K562 (cell line): ENCODE measurements at regions not wholly inside any gene's neighbourhood (a gene's known extent, or its start where the extent isn't known, plus 50 kb on each side); places are given as distances from the start of the nearest gene placed in this dataset.

ENCODE experiments used
- ATAC-seq: fragments of 200-7000 bp; cut with Tn5 transposase; 3 replicates; pipeline ENCODE4 v1.9.1; 2020; ENCODE audit warnings: moderate library complexity
- BruUV-seq: library from RNA; stranded (reverse); fragments of 400-500 nt; replicated peaks from 2 replicates; lab custom pipeline; 2021; lab: Mats Ljungman, UMichigan
- CTCF ChIA-PET: fragments of 300-600 bp; formaldehyde crosslinking; extraction: SDS; loops from one replicate; lab custom pipeline; 2021; ENCODE audit warnings: low intra/inter-chr PET ratio; lab: Yijun Ruan, JAX
- POLR2A ChIA-PET: fragments of 300-600, 350-650 bp; sonication (Branson Sonifier 250); formaldehyde crosslinking; extraction: SDS; loops from one replicate; lab custom pipeline; 2021; ENCODE audit warnings: antibody characterized with exemption, inconsistent platforms; lab: Yijun Ruan, JAX
- DNase-seq, 4 experiments: peaks; one replicate each; pipeline versions ENCODE4 v3.0.0 to v3.0.0-alpha.2; 2011 to 2018; ENCODE audit warnings: low spot score in 3 of 4, mixed read lengths in 3 of 4; ENCODE audit errors: extremely low read depth in 1 of 4
- FAIRE-seq: peaks from 2 replicates; lab custom pipeline; 2011; peaks lifted over from hg19 to GRCh38; lab: Jason Lieb, UNC
- H2AFZ ChIP-seq: 2 replicates; pipeline ENCODE4 v1.6.0; 2011; ENCODE audit warnings: low read depth, low read length, control low read depth, inconsistent platforms
- H3K27ac ChIP-seq: fragments of 200-600 bp; 3 replicates; pipeline ENCODE4 v1.8.0; 2011; ENCODE audit warnings: low read depth, mild to moderate bottlenecking, control low read depth, inconsistent platforms, low read length, moderate library complexity, mixed read lengths; ENCODE audit errors: extremely low read depth
- H3K27me3 ChIP-seq, 2 experiments: fragments of 300-600 bp in 1 of 2; 2 replicates in 1 of 2; 3 replicates in 1 of 2; pipeline versions ENCODE4 v1.6.0 to v1.8.0; 2011; ENCODE audit warnings: inconsistent platforms in 2 of 2, low read length in 2 of 2, mild to moderate bottlenecking in 1 of 2, mixed read lengths in 1 of 2, moderate library complexity in 1 of 2; ENCODE audit not compliant: control insufficient read depth in 2 of 2, insufficient read depth in 2 of 2
- H3K36me3 ChIP-seq: fragments of 300-600 bp; 3 replicates; pipeline ENCODE4 v1.8.0; 2011; ENCODE audit warnings: mild to moderate bottlenecking, low read length, inconsistent platforms; ENCODE audit not compliant: control insufficient read depth, insufficient read depth
- H3K4me1 ChIP-seq, 2 experiments: fragments of 200-600 bp in 1 of 2; replicated peaks in 1 of 2; 2 replicates in 1 of 2; 3 replicates in 1 of 2; pipeline versions ENCODE4 v1.5.1 to v1.8.0; 2011; ENCODE audit warnings: inconsistent platforms in 2 of 2, low read length in 2 of 2, mild to moderate bottlenecking in 1 of 2, mixed read lengths in 1 of 2, moderate library complexity in 1 of 2; ENCODE audit not compliant: control insufficient read depth in 2 of 2, insufficient read depth in 2 of 2
- H3K4me2 ChIP-seq: 2 replicates; pipeline ENCODE4 v1.6.1; 2011; ENCODE audit warnings: low read length, control low read depth, inconsistent platforms, mixed read lengths; ENCODE audit not compliant: insufficient read depth
- H3K4me3 ChIP-seq: fragments of 200-600 bp; sonication (generic), shearing (Covaris generic); 2 replicates; pipeline ENCODE4 v1.5.1; 2016; ENCODE audit warnings: control low read depth, inconsistent platforms
- H3K79me2 ChIP-seq: fragments of 200-600 bp; 3 replicates; pipeline ENCODE4 v1.8.0; 2011; ENCODE audit warnings: low read length, inconsistent platforms; ENCODE audit not compliant: control insufficient read depth, insufficient read depth
- H3K9ac ChIP-seq, 2 experiments: 2 replicates each; pipeline versions ENCODE4 v1.6.0 to v1.6.1; 2011; ENCODE audit warnings: low read depth in 2 of 2, low read length in 2 of 2, control low read depth in 1 of 2, inconsistent platforms in 1 of 2, mild to moderate bottlenecking in 1 of 2, mixed read lengths in 1 of 2; ENCODE audit not compliant: insufficient read depth in 1 of 2
- H3K9me1 ChIP-seq: one replicate; pipeline ENCODE4 v1.6.0; 2011; ENCODE audit warnings: inconsistent platforms, mild to moderate bottlenecking, low read length, moderate library complexity; ENCODE audit not compliant: control insufficient read depth, insufficient read depth
- H3K9me3 ChIP-seq: replicated peaks from 2 replicates; pipeline ENCODE4 v1.5.1; 2011; ENCODE audit warnings: low read depth, low read length, inconsistent platforms; ENCODE audit not compliant: control insufficient read depth, insufficient read depth
- H4K20me1 ChIP-seq: replicated peaks from 2 replicates; pipeline ENCODE4 v1.6.1; 2011; ENCODE audit warnings: low read length, inconsistent platforms, mixed read lengths; ENCODE audit not compliant: control insufficient read depth, insufficient read depth
- ARID1B ChIP-seq: fragments of 450-650 bp; IDR thresholded peaks from 2 replicates; pipeline ENCODE4 v1.6.1; 2016; ENCODE audit warnings: antibody characterized with exemption, mild to moderate bottlenecking, inconsistent platforms
- CXXC5 ChIP-seq: fragments of 250-450 bp; sonication (Bioruptor Pico); IDR thresholded peaks from 2 replicates; pipeline ENCODE4 v1.8.0; 2022; ENCODE audit warnings: inconsistent platforms, mild to moderate bottlenecking, moderate library complexity
- DPF2 ChIP-seq: fragments of 450-650 bp; IDR thresholded peaks from 2 replicates; pipeline ENCODE4 v1.6.1; 2016
- EP300 ChIP-seq: IDR thresholded peaks from 2 replicates; pipeline ENCODE4 v1.6.1; 2012; ENCODE audit warnings: low read length, improper control_type of control experiment
- MEIS2 ChIP-seq: fragments of 450-650 bp; IDR thresholded peaks from 2 replicates; pipeline ENCODE4 v1.6.1; 2014; ENCODE audit warnings: mild to moderate bottlenecking; ENCODE audit not compliant: partially characterized antibody
- MTA2 ChIP-seq: fragments of 450-650 bp; IDR thresholded peaks from 2 replicates; pipeline ENCODE4 v1.6.1; 2016; ENCODE audit warnings: low read depth
- PBX2 ChIP-seq, 2 experiments: IDR thresholded peaks in 1 of 2; conservative IDR thresholded peaks in 1 of 2; 2 replicates each; pipeline ENCODE4 v1.6.1; 2016; ENCODE audit warnings: low read depth in 2 of 2, mild to moderate bottlenecking in 1 of 2, missing compliant biosample characterization in 1 of 2, missing genetic modification characterization in 1 of 2, moderate library complexity in 1 of 2
- RUNX1 ChIP-seq: sonication (generic); IDR thresholded peaks from 2 replicates; pipeline ENCODE4 v1.6.1; 2016; ENCODE audit warnings: antibody characterized with exemption, low read depth
- SMARCA4 ChIP-seq: fragments of 450-650 bp; IDR thresholded peaks from 2 replicates; pipeline ENCODE4 v1.6.1; 2016
- SMARCA5 ChIP-seq: fragments of 450-650 bp; IDR thresholded peaks from 2 replicates; pipeline ENCODE4 v1.6.1; 2016
- SRSF7 ChIP-seq: fragments of 200-400 bp; formaldehyde crosslinking; optimal IDR thresholded peaks from 2 replicates; pipeline ENCODE3; 2017; ENCODE audit warnings: mild to moderate bottlenecking, low read depth, low read length
- STAT5A ChIP-seq: IDR thresholded peaks from 2 replicates; pipeline ENCODE4 v1.6.1; 2012; ENCODE audit warnings: low read length, inconsistent platforms, borderline replicate concordance
- TCF3 ChIP-seq: sonication (generic); formaldehyde crosslinking; IDR thresholded peaks from 2 replicates; pipeline ENCODE4 v1.4.0; 2020; ENCODE audit warnings: mild to moderate bottlenecking, missing genetic modification reagents
- ZBTB1 ChIP-seq: sonication (generic); formaldehyde crosslinking; IDR thresholded peaks from 2 replicates; pipeline ENCODE4 v1.8.1; 2023; ENCODE audit warnings: missing genetic modification reagents, low read depth, mild to moderate bottlenecking, borderline replicate concordance
- ZNF134 ChIP-seq: fragments of 250-450 bp; sonication (Bioruptor Pico); conservative IDR thresholded peaks from 2 replicates; pipeline ENCODE4 v1.4.0; 2020
- ZNF239 ChIP-seq: fragments of 250-450 bp; sonication (Bioruptor Pico); IDR thresholded peaks from 2 replicates; pipeline ENCODE4 v1.4.0; 2020; ENCODE audit warnings: mild to moderate bottlenecking
- ZNF263 ChIP-seq: sonication (generic); formaldehyde crosslinking; IDR thresholded peaks from 2 replicates; pipeline ENCODE4 v1.8.0; 2022; ENCODE audit warnings: mild to moderate bottlenecking, missing genetic modification reagents, borderline replicate concordance
- WGBS: fragments of 100-300 bp; shearing (Covaris generic); methylation state at CpG from one replicate; pipeline ENCODE4 v1.1.6; 2016; ENCODE audit warnings: low coverage, mixed read lengths; ENCODE audit not compliant: insufficient coverage; ENCODE audit errors: missing lambda C conversion rate; 5-methylcytosine and 5-hydroxymethylcytosine counted together
- in situ Hi-C: fragments of 300-500 bp; cut with MboI; formaldehyde crosslinking; loops from 4 replicates; pipeline ENCODE4 v1.15.0; 2018; ENCODE audit warnings: inconsistent platforms, mixed read lengths
- intact Hi-C: fragments of 100-400 bp; cut with micrococcal nuclease; formaldehyde crosslinking; loops from 2 replicates; pipeline ENCODE4 v1.14.2; 2022
- TF ChIP-seq, protein P1 (sequence below): fragments of 250-450 bp; sonication (Bioruptor Pico); IDR thresholded peaks from 2 replicates; pipeline ENCODE4 v1.9.0; 2021; ENCODE audit warnings: mild to moderate bottlenecking
- TF ChIP-seq, protein P2 (sequence below): fragments of 200-800 bp; sonication (Bioruptor generic); IDR thresholded peaks from 2 replicates; pipeline ENCODE4 v1.6.1; 2017; ENCODE audit warnings: missing genetic modification characterization, missing compliant biosample characterization
- TF ChIP-seq, protein P3 (sequence below): fragments of 450-650 bp; IDR thresholded peaks from 2 replicates; pipeline ENCODE4 v1.6.1; 2016

GRCh38 chr12:33596061-33596460 lies 156.4 kb upstream of the SYT10 start:
- in situ Hi-C loops (no loop called here), intact Hi-C loops (loop anchor here (10.0 kb wide), 1 partner anchor 841 kb away; the partner anchor contains the start of gene YARS2)
- H3K27ac ChIP-seq: peak overlapping the region; percentile 7; the same call in 1 of the 3 replicates
- H3K4me2 ChIP-seq: no peak overlapping the region
- no TSS peak for BruUV-seq
- H3K4me3 ChIP-seq: no peak overlapping the region
- WGBS: 5% methylated on average over 1 of the region's 1 CpG
- peaks cover 0 to 34% of the 10 kb centered on the region in 2 experiments; a peak in 3 of 5 replicates for H3K4me1 ChIP-seq
- H4K20me1 ChIP-seq: no peaks in the 10 kb centered on the region
- H3K36me3 ChIP-seq: no peaks in the 10 kb centered on the region
- FAIRE-seq (peak; percentile 44), ATAC-seq (peak; percentile 28; the same call in 1 of the 3 replicates), DNase-seq (peak in 1 of 4 experiments; percentile 45)
- H3K79me2 ChIP-seq: no peaks in the 10 kb centered on the region
- no peaks in the 10 kb centered on the region for H3K9me1 ChIP-seq
- no peaks in the 10 kb centered on the region for H3K9me3 ChIP-seq
- no peak overlapping the region for H3K9ac ChIP-seq
- no peaks in the 10 kb centered on the region for H3K27me3 ChIP-seq
- ChIA-PET CTCF (no interaction called here), POLR2A (no interaction called here)
- peak overlapping the region; percentile 72 for H2AFZ ChIP-seq
- TF ChIP-seq EP300 (peak; percentile 51; the same call in 1 of the 2 replicates), ZBTB1 (CRISPR knock-in tag) (no peak), SMARCA4 (peak; percentile 59), SMARCA5 (no peak), SRSF7 (no peak), MTA2 (0 out of 2 replicates have a peak, but pooled peaks have one; percentile 14), CXXC5 (CRISPR knock-in tag) (no peak), ZNF239 (CRISPR knock-in tag) (no peak), PBX2 (CRISPR knock-in tag; IDR thresholded peaks at IDR 0.05; ENCODE audit: low read depth) (no peak), PBX2 (tag; conservative IDR thresholded peaks at IDR 0.05; ENCODE audit: low read depth) (peak; percentile 36; the same call in 1 of the 2 replicates), ARID1B (peak; percentile 75), MEIS2 (peak; percentile 56), RUNX1 (no peak), ZNF134 (no peak), DPF2 (peak; percentile 58; the same call in 1 of the 2 replicates), ZNF263 (CRISPR knock-in tag) (no peak), STAT5A (peak; percentile 16; the same call in 1 of the 2 replicates), TCF3 (peak; percentile 83)
- TF ChIP-seq, protein P1, sequence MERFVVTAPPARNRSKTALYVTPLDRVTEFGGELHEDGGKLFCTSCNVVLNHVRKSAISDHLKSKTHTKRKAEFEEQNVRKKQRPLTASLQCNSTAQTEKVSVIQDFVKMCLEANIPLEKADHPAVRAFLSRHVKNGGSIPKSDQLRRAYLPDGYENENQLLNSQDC (CRISPR knock-in tag): no peak
- TF ChIP-seq, protein P2, sequence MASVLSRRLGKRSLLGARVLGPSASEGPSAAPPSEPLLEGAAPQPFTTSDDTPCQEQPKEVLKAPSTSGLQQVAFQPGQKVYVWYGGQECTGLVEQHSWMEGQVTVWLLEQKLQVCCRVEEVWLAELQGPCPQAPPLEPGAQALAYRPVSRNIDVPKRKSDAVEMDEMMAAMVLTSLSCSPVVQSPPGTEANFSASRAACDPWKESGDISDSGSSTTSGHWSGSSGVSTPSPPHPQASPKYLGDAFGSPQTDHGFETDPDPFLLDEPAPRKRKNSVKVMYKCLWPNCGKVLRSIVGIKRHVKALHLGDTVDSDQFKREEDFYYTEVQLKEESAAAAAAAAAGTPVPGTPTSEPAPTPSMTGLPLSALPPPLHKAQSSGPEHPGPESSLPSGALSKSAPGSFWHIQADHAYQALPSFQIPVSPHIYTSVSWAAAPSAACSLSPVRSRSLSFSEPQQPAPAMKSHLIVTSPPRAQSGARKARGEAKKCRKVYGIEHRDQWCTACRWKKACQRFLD (CRISPR knock-in tag): 0 out of 2 replicates have a peak, but pooled peaks have one; percentile 31
- TF ChIP-seq, protein P3, sequence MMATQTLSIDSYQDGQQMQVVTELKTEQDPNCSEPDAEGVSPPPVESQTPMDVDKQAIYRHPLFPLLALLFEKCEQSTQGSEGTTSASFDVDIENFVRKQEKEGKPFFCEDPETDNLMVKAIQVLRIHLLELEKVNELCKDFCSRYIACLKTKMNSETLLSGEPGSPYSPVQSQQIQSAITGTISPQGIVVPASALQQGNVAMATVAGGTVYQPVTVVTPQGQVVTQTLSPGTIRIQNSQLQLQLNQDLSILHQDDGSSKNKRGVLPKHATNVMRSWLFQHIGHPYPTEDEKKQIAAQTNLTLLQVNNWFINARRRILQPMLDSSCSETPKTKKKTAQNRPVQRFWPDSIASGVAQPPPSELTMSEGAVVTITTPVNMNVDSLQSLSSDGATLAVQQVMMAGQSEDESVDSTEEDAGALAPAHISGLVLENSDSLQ: peak; percentile 29; the same call in 1 of the 2 replicates
